ENCODE measurements at regions not wholly inside any gene's neighbourhood (a gene's known extent, or its start where the extent isn't known, plus 50 kb on each side); places are given as distances from the start of the nearest gene placed in this dataset.

- Histone ChIP-seq H3K4ac (ENCODE audit: low read depth, low read length) (no peak overlapping the region), H2BK120ac (ENCODE audit: low read depth, low read length) (no peak overlapping the region), H2BK15ac (ENCODE audit: low read depth, low read length) (no peak overlapping the region), H3K9ac (ENCODE audit: low read depth, low read length) (no peak overlapping the region), H3K4me2 (ENCODE audit: low read depth, low read length) (no peak overlapping the region), H2AK9ac (replicated peaks; ENCODE audit: low read depth, low read length, poor library complexity) (no peak overlapping the region), H3K4me3 (ENCODE audit: insufficient read depth, low read depth, low read length) (no peak overlapping the region), H2AK5ac (ENCODE audit: low read depth, low read length) (no peak overlapping the region), H3K27ac (ENCODE audit: insufficient read depth, low read length) (no peak overlapping the region), H2AFZ (replicated peaks; ENCODE audit: low read length, poor library complexity) (no peak overlapping the region), H3K9me3 (ENCODE audit: control insufficient read depth, insufficient read depth, low read length) (no peaks in the 10 kb centered on the region), H3K14ac (replicated peaks; ENCODE audit: low read depth, low read length) (no peak overlapping the region), H3K27me3 (ENCODE audit: control insufficient read depth, insufficient read depth, low read length) (no peaks in the 10 kb centered on the region), H4K5ac (ENCODE audit: low read depth, low read length) (no peak overlapping the region), H4K91ac (ENCODE audit: insufficient read depth, low read depth, low read length) (no peak overlapping the region), H3K4me1 (ENCODE audit: control insufficient read depth, insufficient read depth, low read length) (no peaks in the 10 kb centered on the region), H4K8ac (ENCODE audit: low read depth in 2 of 2, low read length in 2 of 2) (no peak overlapping the region), H2BK20ac (ENCODE audit: low read depth, low read length) (no peak overlapping the region), H2BK5ac (ENCODE audit: low read depth, low read length, poor library complexity, severe bottlenecking) (no peak overlapping the region), H3K36me3 (ENCODE audit: control insufficient read depth, insufficient read depth, low read length) (no peaks in the 10 kb centered on the region), H4K20me1 (ENCODE audit: insufficient read depth, low read length) (no peaks in the 10 kb centered on the region), H3K79me1 (ENCODE audit: low read depth in 1 of 2, low read length in 2 of 2) (no peaks in the 10 kb centered on the region), H3K18ac (ENCODE audit: low read depth, low read length) (no peak overlapping the region), H3K23ac (ENCODE audit: low read depth, low read length) (no peak overlapping the region), H3K9me1 (ENCODE audit: insufficient read depth, low read length) (no peaks in the 10 kb centered on the region), H3K56ac (ENCODE audit: extremely low read depth, insufficient read depth, low read length) (no peak overlapping the region)
- WGBS, 2 experiments (ENCODE audit: extremely low coverage in 2 of 2, insufficient read length in 1 of 2): no CpG with 5 or more reads among the region's 2 CpGs
- ChIA-PET CTCF (no interaction called here), POLR2A (ENCODE audit: unreplicated experiment) (no interaction called here)
- BruUV-seq (replicated peaks): no TSS peak
- ATAC-seq (ENCODE audit: low read depth) (no peak), DNase-seq (no peak)
- dilution Hi-C loops (cut with HindIII; ENCODE audit: low sequenced_read_pairs, unreplicated experiment) (no loop called here), in situ Hi-C loops (cut with MboI; ENCODE audit: low sequenced_read_pairs) (no loop called here), intact Hi-C loops (cut with micrococcal nuclease) (no loop called here)
- TF ChIP-seq USF2 (IDR thresholded peaks at IDR 0.05; ENCODE audit: low read depth, low read length) (no peak), ELK1 (IDR thresholded peaks at IDR 0.05; ENCODE audit: borderline replicate concordance, low read depth, low read length) (no peak), FOS (IDR thresholded peaks at IDR 0.05; ENCODE audit: low read depth, low read length) (no peak), MXI1 (IDR thresholded peaks at IDR 0.05; ENCODE audit: borderline replicate concordance, low read depth, low read length) (no peak), CEBPB (IDR thresholded peaks at IDR 0.05; ENCODE audit: low read depth, low read length) (no peak), SMC3 (IDR thresholded peaks at IDR 0.05; ENCODE audit: low read depth, low read length) (no peak), POLR2A (IDR thresholded peaks at IDR 0.05; ENCODE audit: low read depth, low read length) (no peak), CTCF (conservative IDR thresholded peaks at IDR 0.05; ENCODE audit: low read depth, low read length) (no peak), BHLHE40 (IDR thresholded peaks at IDR 0.05; ENCODE audit: low read depth, low read length) (no peak)
Measured at GRCh38 chr13:34756572-34756971, 185.5 kb upstream of the NBEA start.

All from IMR-90 (cell line).